H1 (cell line): ENCODE measurements at regions not wholly inside any gene's neighbourhood (a gene's known extent, or its start where the extent isn't known, plus 50 kb on each side); places are given as distances from the start of the nearest gene placed in this dataset.

Source experiments
- CTCF ChIA-PET: fragments of 300-600 bp; sonication (Branson Sonifier 250); formaldehyde crosslinking; loops from one replicate; lab custom pipeline; 2021; ENCODE audit not compliant: partially characterized antibody; lab: Charles Lee
- POLR2A ChIA-PET: fragments of 300-600 bp; sonication (Branson Sonifier 250); formaldehyde crosslinking; loops from one replicate; lab custom pipeline; 2021; ENCODE audit warnings: inconsistent platforms; ENCODE audit not compliant: partially characterized antibody; lab: Charles Lee
- DNase-seq, 2 experiments: peaks; one replicate each; pipeline versions ENCODE4 v3.0.0 to v3.0.0-alpha.2; 2010 to 2022; ENCODE audit warnings: low spot score in 2 of 2, low read depth in 1 of 2, mixed read lengths in 1 of 2
- FAIRE-seq: peaks from 2 replicates; lab custom pipeline; 2011; peaks lifted over from hg19 to GRCh38; lab: Jason Lieb, UNC
- H2AFZ ChIP-seq: 2 replicates; pipeline ENCODE4 v1.8.1; 2012; ENCODE audit warnings: low read length, inconsistent platforms
- H2AK5ac ChIP-seq: 2 replicates; pipeline ENCODE4 v1.6.1; 2013; ENCODE audit warnings: low read depth, low read length
- H2BK120ac ChIP-seq: replicated peaks from 2 replicates; pipeline ENCODE3; 2013; ENCODE audit warnings: low read depth, low read length, inconsistent platforms
- H2BK12ac ChIP-seq: 2 replicates; pipeline ENCODE4 v1.6.1; 2013; ENCODE audit warnings: low read depth, low read length
- H2BK15ac ChIP-seq: 2 replicates; pipeline ENCODE4 v1.6.1; 2013; ENCODE audit warnings: low read length
- H2BK20ac ChIP-seq: 2 replicates; pipeline ENCODE4 v1.6.1; 2013; ENCODE audit warnings: low read length
- H2BK5ac ChIP-seq: 2 replicates; pipeline ENCODE4 v1.6.1; 2013; ENCODE audit warnings: low read depth, low read length
- H3K14ac ChIP-seq: 2 replicates; pipeline ENCODE4 v1.6.1; 2013; ENCODE audit warnings: inconsistent platforms; ENCODE audit not compliant: insufficient read length
- H3K18ac ChIP-seq: 2 replicates; pipeline ENCODE4 v1.6.1; 2013; ENCODE audit warnings: low read length; ENCODE audit errors: extremely low read depth
- H3K23ac ChIP-seq: 2 replicates; pipeline ENCODE4 v1.6.1; 2013; ENCODE audit warnings: inconsistent platforms; ENCODE audit not compliant: insufficient read length
- H3K23me2 ChIP-seq: 2 replicates; pipeline ENCODE4 v1.6.1; 2013; ENCODE audit warnings: low read depth, low read length
- H3K27ac ChIP-seq: 2 replicates; pipeline ENCODE4 v1.6.1; 2011; ENCODE audit warnings: low read depth, low read length, inconsistent platforms
- H3K27me3 ChIP-seq, 4 experiments: replicated peaks in 1 of 4; 1 replicate in 1 of 4; 2 replicates in 3 of 4; pipeline versions ENCODE4 v1.6.1 to v1.8.1; 2011 to 2013; ENCODE audit warnings: low read length in 3 of 4, mild to moderate bottlenecking in 3 of 4, inconsistent platforms in 2 of 4, mixed read lengths in 2 of 4, moderate library complexity in 1 of 4; ENCODE audit not compliant: control insufficient read depth in 3 of 4, insufficient read depth in 3 of 4; ENCODE audit errors: extremely low read depth in 1 of 4
- H3K36me3 ChIP-seq, 4 experiments: 2 replicates each; pipeline versions ENCODE4 v1.6.1 to v1.8.1; 2011 to 2013; ENCODE audit warnings: mild to moderate bottlenecking in 4 of 4, low read length in 3 of 4, moderate library complexity in 2 of 4, control low read depth in 1 of 4, inconsistent platforms in 1 of 4; ENCODE audit not compliant: insufficient read depth in 4 of 4, control insufficient read depth in 2 of 4
- H3K4ac ChIP-seq: replicated peaks from 2 replicates; pipeline ENCODE3; 2013; ENCODE audit warnings: low read length, low read depth, mixed read lengths, inconsistent platforms; ENCODE audit not compliant: insufficient read length
- H3K4me1 ChIP-seq, 4 experiments: replicated peaks in 1 of 4; 1 replicate in 1 of 4; 2 replicates in 3 of 4; pipeline versions ENCODE4 v1.6.1 to v1.8.1; 2011 to 2013; ENCODE audit warnings: low read length in 3 of 4, inconsistent platforms in 2 of 4, mixed read lengths in 1 of 4; ENCODE audit not compliant: insufficient read depth in 4 of 4, control insufficient read depth in 3 of 4
- H3K4me2 ChIP-seq, 2 experiments: 2 replicates each; pipeline versions ENCODE4 v1.6.1 to v1.8.1; 2011 to 2013; ENCODE audit warnings: low read depth in 2 of 2, low read length in 2 of 2, control low read depth in 1 of 2, inconsistent platforms in 1 of 2, mild to moderate bottlenecking in 1 of 2; ENCODE audit not compliant: insufficient read depth in 1 of 2
- H3K4me3 ChIP-seq, 4 experiments: fragments of 200-600, 300-600 bp in 1 of 4; sonication (generic), shearing (Covaris generic), sonication (Bioruptor Twin) in 1 of 4; 2 replicates each; pipeline versions ENCODE4 v1.5.1 to v1.8.1; 2011 to 2016; ENCODE audit warnings: low read length in 4 of 4, low read depth in 3 of 4, control low read depth in 2 of 4, inconsistent platforms in 2 of 4, mild to moderate bottlenecking in 2 of 4, mixed read lengths in 1 of 4, moderate library complexity in 1 of 4; ENCODE audit not compliant: insufficient read depth in 2 of 4; ENCODE audit errors: extremely low read depth in 1 of 4
- H3K56ac ChIP-seq: replicated peaks from 2 replicates; pipeline ENCODE3; 2013; ENCODE audit warnings: low read depth, mild to moderate bottlenecking, mixed read lengths, low read length, inconsistent platforms; ENCODE audit not compliant: insufficient read length
- H3K79me1 ChIP-seq: 2 replicates; pipeline ENCODE4 v1.6.1; 2013; ENCODE audit warnings: low read depth, low read length, control low read depth
- H3K79me2 ChIP-seq, 2 experiments: 2 replicates each; pipeline versions ENCODE4 v1.6.1 to v1.8.1; 2012 to 2013; ENCODE audit warnings: low read length in 2 of 2, mild to moderate bottlenecking in 2 of 2, inconsistent platforms in 1 of 2; ENCODE audit not compliant: insufficient read depth in 2 of 2, control insufficient read depth in 1 of 2
- H3K9ac ChIP-seq, 4 experiments: replicated peaks in 1 of 4; 1 replicate in 1 of 4; 2 replicates in 3 of 4; pipeline versions ENCODE4 v1.6.1 to v1.8.1; 2011 to 2013; ENCODE audit warnings: low read depth in 3 of 4, low read length in 3 of 4, control low read depth in 2 of 4, mild to moderate bottlenecking in 2 of 4, moderate library complexity in 2 of 4, inconsistent platforms in 1 of 4; ENCODE audit errors: extremely low read depth in 1 of 4
- H3K9me3 ChIP-seq, 2 experiments: 2 replicates each; pipeline versions ENCODE4 v1.6.1 to v1.8.1; 2012 to 2013; ENCODE audit warnings: mild to moderate bottlenecking in 2 of 2, moderate library complexity in 2 of 2, control low read depth in 1 of 2, inconsistent platforms in 1 of 2, low read depth in 1 of 2, low read length in 1 of 2, mixed read lengths in 1 of 2; ENCODE audit not compliant: insufficient read depth in 2 of 2
- H4K20me1 ChIP-seq, 2 experiments: replicated peaks in 1 of 2; 2 replicates each; pipeline versions ENCODE3 to v1.8.1; 2011 to 2013; ENCODE audit warnings: inconsistent platforms in 2 of 2, low read length in 2 of 2, mild to moderate bottlenecking in 1 of 2; ENCODE audit not compliant: insufficient read depth in 2 of 2, control insufficient read depth in 1 of 2
- H4K5ac ChIP-seq: 2 replicates; pipeline ENCODE4 v1.6.1; 2013; ENCODE audit warnings: low read length, low read depth, mixed read lengths, inconsistent platforms; ENCODE audit not compliant: insufficient read length
- H4K8ac ChIP-seq: 2 replicates; pipeline ENCODE4 v1.8.0; 2013; ENCODE audit warnings: mild to moderate bottlenecking, moderate library complexity, low read length, inconsistent platforms; ENCODE audit not compliant: insufficient read depth; ENCODE audit errors: extremely low read depth
- H4K91ac ChIP-seq: replicated peaks from 2 replicates; pipeline ENCODE3; 2013; ENCODE audit warnings: low read length, mixed read lengths, inconsistent platforms; ENCODE audit not compliant: insufficient read length
- CTBP2 ChIP-seq: IDR thresholded peaks from 2 replicates; pipeline ENCODE4 v1.7.0; 2011; ENCODE audit warnings: borderline replicate concordance, mild to moderate bottlenecking, moderate library complexity, mixed read lengths, low read length; ENCODE audit not compliant: insufficient read depth, insufficient read length
- EGR1 ChIP-seq: IDR thresholded peaks from 2 replicates; pipeline ENCODE4 v1.6.1; 2011; ENCODE audit warnings: low read depth, low read length, borderline replicate concordance
- FOSL1 ChIP-seq: IDR thresholded peaks from 2 replicates; pipeline ENCODE4 v1.6.1; 2011; ENCODE audit warnings: mild to moderate bottlenecking, low read depth, low read length, moderate library complexity; ENCODE audit not compliant: insufficient read depth
- PHF8 ChIP-seq: fragments of 200-600 bp; sonication (generic); conservative IDR thresholded peaks from 2 replicates; pipeline ENCODE4 v1.7.1; 2012; ENCODE audit warnings: low read depth, mild to moderate bottlenecking, inconsistent platforms, low read length, moderate library complexity
- POLR2A ChIP-seq, 2 experiments: IDR thresholded peaks; 1 replicate in 1 of 2; 2 replicates in 1 of 2; pipeline ENCODE4 v1.6.1; 2011; ENCODE audit warnings: low read depth in 2 of 2, low read length in 2 of 2, mild to moderate bottlenecking in 2 of 2; ENCODE audit errors: control extremely low read depth in 1 of 2
- SIX5 ChIP-seq: IDR thresholded peaks from 2 replicates; pipeline ENCODE4 v1.6.1; 2011; ENCODE audit warnings: mild to moderate bottlenecking, low read depth, low read length
- TAF1 ChIP-seq: IDR thresholded peaks from 2 replicates; pipeline ENCODE4 v1.6.1; 2011; ENCODE audit warnings: mild to moderate bottlenecking, low read depth, low read length
- WGBS, 2 experiments: shearing (Covaris generic) in 1 of 2; methylation state at CpG; one replicate each; pipeline versions ENCODE4 v1.1.6 to v1.1.7; 2013 to 2015; ENCODE audit warnings: low lambda C conversion rate in 2 of 2, mixed read lengths in 2 of 2, inconsistent platforms in 1 of 2, low coverage in 1 of 2, missing lambda C conversion rate in 1 of 2; ENCODE audit not compliant: insufficient replicate concordance in 2 of 2, insufficient coverage in 1 of 2, insufficient read length in 1 of 2; ENCODE audit errors: extremely low coverage in 1 of 2, missing lambda C conversion rate in 1 of 2; 5-methylcytosine and 5-hydroxymethylcytosine counted together

DNA sequence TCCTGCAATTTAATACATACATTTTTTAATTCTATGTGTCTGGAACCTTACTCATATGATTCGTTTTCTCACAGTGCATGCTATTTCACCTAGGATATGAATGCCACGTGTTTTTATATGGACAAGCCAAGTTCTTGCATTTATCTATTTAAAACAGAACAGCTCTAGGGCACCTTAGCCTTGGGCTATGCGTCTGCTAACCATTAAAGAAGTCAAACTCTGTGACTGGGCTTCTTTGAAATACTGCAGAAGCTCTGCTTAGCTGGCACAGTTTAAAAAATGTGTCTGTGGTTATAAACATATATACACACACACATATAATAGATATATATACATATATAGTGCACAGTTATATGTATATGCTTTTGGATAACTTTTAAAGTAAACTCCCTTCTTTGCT is 890.8 kb upstream of the KLHL29 start:
- H2BK15ac ChIP-seq: no peak overlapping the region
- no peak overlapping the region for H2AK5ac ChIP-seq
- H3K4me3 ChIP-seq: no peak overlapping the region
- DNase-seq (no peak), FAIRE-seq (no peak)
- H3K14ac ChIP-seq: no peak overlapping the region
- no peak overlapping the region for H3K4me2 ChIP-seq
- H3K79me1 ChIP-seq: no peaks in the 10 kb centered on the region
- no peak overlapping the region for H3K18ac ChIP-seq
- no peak overlapping the region for H4K5ac ChIP-seq
- ChIA-PET POLR2A (no interaction called here), CTCF (no interaction called here)
- no peaks in the 10 kb centered on the region for H3K23me2 ChIP-seq
- H3K36me3 ChIP-seq: no peaks in the 10 kb centered on the region
- H3K56ac ChIP-seq: no peak overlapping the region
- H2AFZ ChIP-seq: no peak overlapping the region
- no peak overlapping the region for H2BK120ac ChIP-seq
- no peak overlapping the region for H3K23ac ChIP-seq
- H4K91ac ChIP-seq: no peak overlapping the region
- H2BK20ac ChIP-seq: no peak overlapping the region
- no peaks in the 10 kb centered on the region for H3K27me3 ChIP-seq
- no peak overlapping the region for H3K4ac ChIP-seq
- H4K20me1 ChIP-seq: no peaks in the 10 kb centered on the region
- H3K9me3 ChIP-seq: no peaks in the 10 kb centered on the region; a peak in 1 of 4 replicates
- H3K4me1 ChIP-seq: no peaks in the 10 kb centered on the region
- whole genome bisulfite sequencing, 2 experiments: 93% methylated on average over 3 of the region's 3 CpGs; no CpG with 5 or more reads in 1 of the 2 experiments
- no peak for TF ChIP-seq TAF1
- no peak for TF ChIP-seq FOSL1
- no peak for TF ChIP-seq EGR1
- no peak for TF ChIP-seq POLR2A (IDR thresholded peaks at IDR 0.05; ENCODE audit: control extremely low read depth in 1 of 2, low read depth in 2 of 2, low read length in 2 of 2)
- no peak for TF ChIP-seq CTBP2
- no peak for TF ChIP-seq SIX5
- no peak for TF ChIP-seq PHF8
- H3K27ac ChIP-seq: no peak overlapping the region
- no peak overlapping the region for H2BK5ac ChIP-seq
- H4K8ac ChIP-seq: no peak overlapping the region
- no peaks in the 10 kb centered on the region for H3K79me2 ChIP-seq
- H3K9ac ChIP-seq: no peak overlapping the region
- H2BK12ac ChIP-seq: no peak overlapping the region
